Stomach (tissue), 8 donors: ENCODE measurements at regions not wholly inside any gene's neighbourhood (a gene's known extent, or its start where the extent isn't known, plus 50 kb on each side); places are given as distances from the start of the nearest gene placed in this dataset.
"Not testable (repeated sequence)": the region's sequence is repeated elsewhere in the genome, so short reads cannot be mapped to it uniquely, and the experiment has no call there.

Source experiments
- DNase-seq, 2 donors: peaks; one replicate each; pipeline versions ENCODE4 v3.0.0 to v3.0.0-alpha.2; 2013 to 2019
- H3K27ac ChIP-seq, 5 donors: fragments of 200-600 bp in 4 of 5; sonication (generic) in 4 of 5; one replicate each; pipeline ENCODE4 v1.5.1; 2013 to 2019; ENCODE audit warnings: mild to moderate bottlenecking in 1 of 5, moderate library complexity in 1 of 5
- H3K27me3 ChIP-seq, 3 donors: fragments of 200-600 bp; sonication (generic); one replicate each; pipeline ENCODE4 v1.5.1; 2017 to 2019; ENCODE audit warnings: mixed run types in 1 of 3
- H3K36me3 ChIP-seq, 4 donors: fragments of 200-600 bp; sonication (generic); 1 replicate in 3 of 4; 2 replicates in 1 of 4; pipeline ENCODE4 v1.5.1; 2016 to 2019
- H3K4me1 ChIP-seq, 4 donors: fragments of 200-600 bp; sonication (generic); one replicate each; pipeline ENCODE4 v1.5.1; 2016 to 2019
- H3K4me3 ChIP-seq, 4 donors: fragments of 200-600 bp; sonication (generic) in 3 of 4; one replicate each; pipeline ENCODE4 v1.5.1; 2016 to 2019; ENCODE audit warnings: mild to moderate bottlenecking in 1 of 4
- H3K9me3 ChIP-seq, 4 donors: fragments of 200-600 bp; sonication (generic); one replicate each; pipeline ENCODE4 v1.5.1; 2016 to 2019
- EP300 ChIP-seq: sonication (generic); formaldehyde crosslinking; IDR thresholded peaks from one replicate; pipeline ENCODE4 v1.6.1; 2017; ENCODE audit warnings: antibody characterized with exemption
- POLR2A ChIP-seq, 4 donors: fragments of 450-650 bp; IDR thresholded peaks; one replicate each; pipeline ENCODE4 v1.6.1; 2016; ENCODE audit warnings: antibody characterized with exemption in 4 of 4, control low read depth in 2 of 4, mild to moderate bottlenecking in 1 of 4, moderate library complexity in 1 of 4
- POLR2AphosphoS5 ChIP-seq, 3 donors: sonication (generic); formaldehyde crosslinking; IDR thresholded peaks; one replicate each; pipeline ENCODE4 v1.6.1; 2016; ENCODE audit warnings: antibody characterized with exemption in 3 of 3
- WGBS, 5 donors: extraction: QIAGEN DNeasy Blood & Tissue Kit in 3 of 5; methylation state at CpG; one replicate each; pipeline versions ENCODE4 v1.1.5 to v1.1.7; 2013 to 2018; 5-methylcytosine and 5-hydroxymethylcytosine counted together
- intact Hi-C: fragments of 100-400 bp; cut with DNase I; formaldehyde crosslinking; loops from one replicate; pipeline ENCODE4 v1.15.1; 2023; ENCODE audit warnings: low total_unique reads
- TF ChIP-seq, protein P1 (sequence below), 7 experiments: fragments of 450-650 bp in 4 of 7; fragments of 200-600 bp in 3 of 7; sonication (generic) in 3 of 7; IDR thresholded peaks; one replicate each; pipeline ENCODE4 v1.5.1; 2016 to 2019; ENCODE audit warnings: antibody characterized with exemption in 7 of 7, control low read depth in 2 of 7, mild to moderate bottlenecking in 1 of 7
- donor health status: healthy with polysubstance abuse.
- donor health status: Bipolar disorder and iron deficiency.
- donor health status: healthy.

DNA sequence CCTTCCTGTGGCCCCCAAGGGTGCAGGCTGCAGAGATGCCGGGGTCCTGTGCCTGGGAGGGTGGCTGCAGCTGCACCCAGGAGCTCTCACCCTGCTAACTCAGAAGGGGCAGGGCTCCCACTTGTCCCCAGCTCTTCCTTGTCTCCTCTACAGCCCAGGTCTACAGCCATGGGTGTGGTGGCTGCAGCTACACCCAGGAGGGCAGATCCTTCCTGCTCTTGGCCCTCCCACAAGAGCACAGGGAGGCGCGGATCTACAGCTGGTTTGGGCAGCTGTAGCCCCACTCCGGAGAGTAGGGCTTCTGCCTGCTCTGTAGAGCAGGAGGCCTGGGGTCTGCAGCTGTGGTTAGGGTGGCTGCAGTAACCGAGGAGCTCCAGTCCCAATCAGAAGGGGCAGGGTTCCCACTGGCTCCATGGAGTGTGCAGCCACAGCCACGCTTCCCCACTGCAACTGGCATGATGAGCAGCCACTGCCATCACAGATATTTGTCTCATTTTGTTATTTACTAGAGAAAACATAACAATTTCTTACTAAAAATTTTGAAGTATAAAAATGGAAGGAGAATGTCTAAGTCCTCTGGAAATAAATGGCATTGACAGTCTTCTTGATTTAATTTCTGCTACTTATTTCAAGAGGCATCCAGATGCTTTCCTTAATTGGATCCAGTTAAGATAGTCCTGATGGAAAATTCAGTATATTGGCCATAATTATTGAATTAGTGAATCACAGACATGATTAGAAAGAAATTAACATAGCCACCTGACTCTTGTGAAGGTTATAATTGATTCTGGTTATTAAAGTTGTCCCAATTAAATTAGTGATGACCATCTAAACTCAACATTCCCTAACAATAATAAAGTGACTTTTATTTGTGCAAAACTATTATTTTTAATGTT, 233.6 kb downstream of the KCNE4 start:
- no peak for DNase-seq
- H3K4me3 ChIP-seq = no peak overlapping the region
- WGBS, 5 donors = 86 to 91% (median 88%) methylated on average over 6 of the region's 6 CpGs
- H3K9me3 ChIP-seq = peaks cover 0 to 4% (median 0%) of the 10 kb centered on the region in 4 donors
- no peaks in the 10 kb centered on the region for H3K4me1 ChIP-seq
- intact Hi-C loops = no loop called here
- H3K27me3 ChIP-seq = no peaks in the 10 kb centered on the region
- no peak overlapping the region for H3K27ac ChIP-seq
- TF ChIP-seq POLR2A (IDR thresholded peaks at IDR 0.05) = no peak
- no peak for TF ChIP-seq EP300
- TF ChIP-seq POLR2AphosphoS5 (IDR thresholded peaks at IDR 0.05) = no peak
- TF ChIP-seq, protein P1, sequence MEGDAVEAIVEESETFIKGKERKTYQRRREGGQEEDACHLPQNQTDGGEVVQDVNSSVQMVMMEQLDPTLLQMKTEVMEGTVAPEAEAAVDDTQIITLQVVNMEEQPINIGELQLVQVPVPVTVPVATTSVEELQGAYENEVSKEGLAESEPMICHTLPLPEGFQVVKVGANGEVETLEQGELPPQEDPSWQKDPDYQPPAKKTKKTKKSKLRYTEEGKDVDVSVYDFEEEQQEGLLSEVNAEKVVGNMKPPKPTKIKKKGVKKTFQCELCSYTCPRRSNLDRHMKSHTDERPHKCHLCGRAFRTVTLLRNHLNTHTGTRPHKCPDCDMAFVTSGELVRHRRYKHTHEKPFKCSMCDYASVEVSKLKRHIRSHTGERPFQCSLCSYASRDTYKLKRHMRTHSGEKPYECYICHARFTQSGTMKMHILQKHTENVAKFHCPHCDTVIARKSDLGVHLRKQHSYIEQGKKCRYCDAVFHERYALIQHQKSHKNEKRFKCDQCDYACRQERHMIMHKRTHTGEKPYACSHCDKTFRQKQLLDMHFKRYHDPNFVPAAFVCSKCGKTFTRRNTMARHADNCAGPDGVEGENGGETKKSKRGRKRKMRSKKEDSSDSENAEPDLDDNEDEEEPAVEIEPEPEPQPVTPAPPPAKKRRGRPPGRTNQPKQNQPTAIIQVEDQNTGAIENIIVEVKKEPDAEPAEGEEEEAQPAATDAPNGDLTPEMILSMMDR (IDR thresholded peaks at IDR 0.05) = no peak
- no peaks in the 10 kb centered on the region for H3K36me3 ChIP-seq

DNA sequence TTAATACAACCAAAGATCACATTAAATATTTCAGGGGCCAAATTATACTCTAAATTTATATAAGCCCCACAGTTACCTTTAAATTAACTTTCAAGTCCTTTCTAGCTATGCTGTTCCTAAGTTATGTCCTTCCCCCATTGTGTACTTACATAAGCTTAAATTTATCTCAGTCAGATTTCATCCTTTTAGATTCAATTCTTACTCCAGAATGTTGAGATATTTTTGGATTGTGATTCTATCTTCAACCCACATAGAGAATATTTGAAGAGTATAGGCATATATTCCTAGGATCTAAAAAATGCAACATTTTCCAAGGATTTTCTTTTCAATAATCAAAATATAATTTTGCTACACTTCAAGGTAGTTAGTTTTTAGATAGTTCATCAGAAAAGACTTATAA, 242.8 kb downstream of the KCNE4 start:
- no peak for DNase-seq
- Histone ChIP-seq H3K27ac (no peak overlapping the region), H3K27me3 (no peaks in the 10 kb centered on the region), H3K4me3 (no peak overlapping the region), H3K9me3 (peaks cover 0 to 12% (median 0%) of the 10 kb centered on the region in 4 donors), H3K4me1 (no peaks in the 10 kb centered on the region), H3K36me3 (no peaks in the 10 kb centered on the region)
- intact Hi-C loops = no loop called here
- no peak for TF ChIP-seq POLR2AphosphoS5 (IDR thresholded peaks at IDR 0.05)
- TF ChIP-seq POLR2A (IDR thresholded peaks at IDR 0.05) = no peak
- TF ChIP-seq, protein P1 (IDR thresholded peaks at IDR 0.05) = no peak
- no peak for TF ChIP-seq EP300

DNA sequence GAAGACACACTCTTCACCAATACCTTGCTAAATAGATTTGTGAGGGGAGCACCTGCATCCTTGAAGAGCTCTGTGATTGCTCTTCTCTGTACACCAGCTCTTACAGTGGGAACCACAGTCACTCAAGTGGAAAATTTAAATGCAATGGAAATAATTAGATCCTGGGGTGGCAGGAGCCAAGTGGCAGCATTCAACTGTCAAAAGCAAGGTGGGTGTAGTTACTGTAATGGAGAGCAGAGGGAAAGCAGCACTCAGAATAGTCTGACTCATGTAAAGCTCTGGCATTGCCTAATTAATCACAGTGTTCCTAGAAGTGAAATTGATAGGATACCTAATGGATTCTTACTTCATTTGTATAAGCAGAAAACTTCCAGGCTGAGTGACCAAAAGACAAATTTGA, 245.8 kb downstream of the KCNE4 start:
- Histone ChIP-seq H3K27me3 (no peaks in the 10 kb centered on the region), H3K27ac (no peak overlapping the region), H3K4me1 (no peaks in the 10 kb centered on the region), H3K36me3 (no peaks in the 10 kb centered on the region), H3K4me3 (no peak overlapping the region), H3K9me3 (peaks cover 0 to 7% (median 0%) of the 10 kb centered on the region in 4 donors)
- TF ChIP-seq POLR2AphosphoS5 (IDR thresholded peaks at IDR 0.05) (no peak), EP300 (no peak), POLR2A (IDR thresholded peaks at IDR 0.05) (no peak)
- peak in 1 of 2 donors; percentile 7 for DNase-seq
- intact Hi-C loops = no loop called here

DNA sequence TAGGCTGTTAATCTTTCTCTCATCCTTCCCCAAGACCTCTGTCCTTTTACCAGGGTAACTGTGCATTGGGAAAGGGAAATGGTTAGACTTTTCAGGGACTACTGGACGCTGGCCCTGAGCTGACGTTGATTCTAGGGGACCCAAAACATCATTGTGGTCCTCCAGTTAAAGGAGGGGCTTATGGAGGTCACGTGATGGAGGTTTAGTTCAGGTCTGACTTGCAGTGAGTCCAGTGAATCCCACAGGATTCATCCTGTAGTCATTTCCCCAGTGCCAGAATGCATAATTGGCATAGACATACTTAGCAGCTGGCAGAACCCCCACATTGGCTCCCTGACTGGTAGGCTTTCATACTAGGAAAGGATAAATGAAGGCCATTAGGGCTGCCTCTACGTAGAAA, 246.3 kb downstream of the KCNE4 start:
- DNase-seq, intact Hi-C loops, H3K9me3 ChIP-seq, H3K36me3 ChIP-seq, H3K4me1 ChIP-seq, H3K27me3 ChIP-seq, H3K4me3 ChIP-seq, H3K27ac ChIP-seq: not testable (repeated sequence)
- 69 to 87% (median 79%) methylated on average over 4 of the region's 4 CpGs for WGBS, 5 donors

DNA sequence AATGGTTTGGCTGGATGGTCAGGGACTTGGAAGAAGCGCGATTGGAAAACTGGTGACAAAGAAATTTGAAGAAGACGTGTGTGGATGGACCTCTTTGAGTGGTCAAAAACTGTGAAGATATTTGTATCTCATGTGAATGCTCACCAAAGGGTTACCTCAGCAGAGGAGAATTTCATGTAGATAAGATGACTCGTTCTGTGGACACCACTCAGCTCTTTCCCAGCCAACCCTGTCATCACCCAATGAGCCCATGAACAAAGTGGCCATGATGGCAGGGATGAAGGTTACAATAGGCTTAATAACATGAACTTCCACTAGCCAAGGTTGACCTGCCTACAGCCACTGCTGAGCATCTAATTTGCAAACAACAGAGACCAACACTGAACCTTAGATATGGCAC, 248.3 kb downstream of the KCNE4 start:
- H3K4me3 ChIP-seq = no peak overlapping the region
- TF ChIP-seq POLR2AphosphoS5 (IDR thresholded peaks at IDR 0.05) (no peak), EP300 (no peak), POLR2A (IDR thresholded peaks at IDR 0.05) (no peak)
- TF ChIP-seq, protein P1 (IDR thresholded peaks at IDR 0.05) = no peak
- no peaks in the 10 kb centered on the region for H3K9me3 ChIP-seq
- WGBS, 5 donors = 89 to 95% (median 91%) methylated on average over 4 of the region's 4 CpGs
- no peaks in the 10 kb centered on the region for H3K4me1 ChIP-seq
- intact Hi-C loops = no loop called here
- no peak overlapping the region for H3K27ac ChIP-seq
- no peak for DNase-seq
- H3K27me3 ChIP-seq = no peaks in the 10 kb centered on the region
- H3K36me3 ChIP-seq = no peaks in the 10 kb centered on the region
